HL-60 (cell line): ENCODE measurements at regions not wholly inside any gene's neighbourhood (a gene's known extent, or its start where the extent isn't known, plus 50 kb on each side); places are given as distances from the start of the nearest gene placed in this dataset.

Source experiments
- GABPA ChIP-seq: IDR thresholded peaks from 2 replicates; pipeline ENCODE4 v1.6.1; 2012; ENCODE audit warnings: low read depth
- POLR2AphosphoS5 ChIP-seq: IDR thresholded peaks from 2 replicates; pipeline ENCODE4 v1.6.1; 2012; ENCODE audit warnings: low read depth
- TF ChIP-seq, protein P1 (sequence below): IDR thresholded peaks from one replicate; pipeline ENCODE4 v1.5.1; 2011; ENCODE audit warnings: low read length, control low read depth, inconsistent platforms; ENCODE audit not compliant: insufficient read depth

- TF ChIP-seq, protein P1, sequence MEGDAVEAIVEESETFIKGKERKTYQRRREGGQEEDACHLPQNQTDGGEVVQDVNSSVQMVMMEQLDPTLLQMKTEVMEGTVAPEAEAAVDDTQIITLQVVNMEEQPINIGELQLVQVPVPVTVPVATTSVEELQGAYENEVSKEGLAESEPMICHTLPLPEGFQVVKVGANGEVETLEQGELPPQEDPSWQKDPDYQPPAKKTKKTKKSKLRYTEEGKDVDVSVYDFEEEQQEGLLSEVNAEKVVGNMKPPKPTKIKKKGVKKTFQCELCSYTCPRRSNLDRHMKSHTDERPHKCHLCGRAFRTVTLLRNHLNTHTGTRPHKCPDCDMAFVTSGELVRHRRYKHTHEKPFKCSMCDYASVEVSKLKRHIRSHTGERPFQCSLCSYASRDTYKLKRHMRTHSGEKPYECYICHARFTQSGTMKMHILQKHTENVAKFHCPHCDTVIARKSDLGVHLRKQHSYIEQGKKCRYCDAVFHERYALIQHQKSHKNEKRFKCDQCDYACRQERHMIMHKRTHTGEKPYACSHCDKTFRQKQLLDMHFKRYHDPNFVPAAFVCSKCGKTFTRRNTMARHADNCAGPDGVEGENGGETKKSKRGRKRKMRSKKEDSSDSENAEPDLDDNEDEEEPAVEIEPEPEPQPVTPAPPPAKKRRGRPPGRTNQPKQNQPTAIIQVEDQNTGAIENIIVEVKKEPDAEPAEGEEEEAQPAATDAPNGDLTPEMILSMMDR = no peak
- TF ChIP-seq POLR2AphosphoS5 (no peak), GABPA (no peak)
Observed at GRCh38 chr7:155362380-155363145, 64.9 kb downstream of the INSIG1 start.
